KMS-11 (cell line): ENCODE measurements at regions not wholly inside any gene's neighbourhood (a gene's known extent, or its start where the extent isn't known, plus 50 kb on each side); places are given as distances from the start of the nearest gene placed in this dataset.

Experiments used
- H2AFZ ChIP-seq: fragments of 200-600 bp; sonication (generic); 2 replicates; pipeline ENCODE4 v1.6.1; 2016; ENCODE audit warnings: antibody characterized with exemption, mixed run types, low read depth
- H3K27ac ChIP-seq: fragments of 200-600 bp; sonication (generic); 2 replicates; pipeline ENCODE4 v1.6.1; 2016; ENCODE audit warnings: mild to moderate bottlenecking, mixed run types
- H3K27me3 ChIP-seq: fragments of 200-600 bp; sonication (generic); 2 replicates; pipeline ENCODE4 v1.6.1; 2017; ENCODE audit warnings: mild to moderate bottlenecking, low read depth, mixed run types, moderate library complexity; ENCODE audit not compliant: insufficient read depth
- H3K36me3 ChIP-seq: fragments of 200-600 bp; sonication (generic); 2 replicates; pipeline ENCODE4 v1.6.1; 2017; ENCODE audit warnings: mild to moderate bottlenecking, mixed run types; ENCODE audit not compliant: insufficient read depth
- H3K4me1 ChIP-seq: fragments of 200-600 bp; sonication (generic); 2 replicates; pipeline ENCODE4 v1.6.1; 2016; ENCODE audit warnings: mild to moderate bottlenecking, low read depth, mixed run types; ENCODE audit not compliant: poor library complexity, severe bottlenecking
- H3K4me2 ChIP-seq: fragments of 200-600 bp; sonication (generic); 2 replicates; pipeline ENCODE4 v1.7.0; 2016; ENCODE audit warnings: mild to moderate bottlenecking, mixed run types
- H3K4me3 ChIP-seq: fragments of 200-600 bp; sonication (generic); IDR thresholded peaks from 2 replicates; pipeline ENCODE4 v1.6.1; 2017; ENCODE audit warnings: low read depth, low read length, mixed read lengths; ENCODE audit not compliant: insufficient read depth
- H3K79me2 ChIP-seq: fragments of 200-600 bp; sonication (generic); 2 replicates; pipeline ENCODE4 v1.6.1; 2016; ENCODE audit warnings: low read depth, mixed run types; ENCODE audit not compliant: insufficient read depth
- H3K9ac ChIP-seq: fragments of 200-600 bp; sonication (generic); 2 replicates; pipeline ENCODE4 v1.6.1; 2016; ENCODE audit warnings: mild to moderate bottlenecking, mixed run types
- H4K20me1 ChIP-seq: fragments of 200-600 bp; sonication (generic); 2 replicates; pipeline ENCODE4 v1.6.1; 2016; ENCODE audit warnings: mild to moderate bottlenecking, mixed run types; ENCODE audit not compliant: insufficient read depth
- TF ChIP-seq, protein P1 (sequence below): fragments of 200-600 bp; sonication (generic); conservative IDR thresholded peaks from 2 replicates; pipeline ENCODE4 v1.6.1; 2017; ENCODE audit warnings: low read depth, mild to moderate bottlenecking, antibody characterized with exemption, low read length, moderate library complexity, mixed read lengths

DNA sequence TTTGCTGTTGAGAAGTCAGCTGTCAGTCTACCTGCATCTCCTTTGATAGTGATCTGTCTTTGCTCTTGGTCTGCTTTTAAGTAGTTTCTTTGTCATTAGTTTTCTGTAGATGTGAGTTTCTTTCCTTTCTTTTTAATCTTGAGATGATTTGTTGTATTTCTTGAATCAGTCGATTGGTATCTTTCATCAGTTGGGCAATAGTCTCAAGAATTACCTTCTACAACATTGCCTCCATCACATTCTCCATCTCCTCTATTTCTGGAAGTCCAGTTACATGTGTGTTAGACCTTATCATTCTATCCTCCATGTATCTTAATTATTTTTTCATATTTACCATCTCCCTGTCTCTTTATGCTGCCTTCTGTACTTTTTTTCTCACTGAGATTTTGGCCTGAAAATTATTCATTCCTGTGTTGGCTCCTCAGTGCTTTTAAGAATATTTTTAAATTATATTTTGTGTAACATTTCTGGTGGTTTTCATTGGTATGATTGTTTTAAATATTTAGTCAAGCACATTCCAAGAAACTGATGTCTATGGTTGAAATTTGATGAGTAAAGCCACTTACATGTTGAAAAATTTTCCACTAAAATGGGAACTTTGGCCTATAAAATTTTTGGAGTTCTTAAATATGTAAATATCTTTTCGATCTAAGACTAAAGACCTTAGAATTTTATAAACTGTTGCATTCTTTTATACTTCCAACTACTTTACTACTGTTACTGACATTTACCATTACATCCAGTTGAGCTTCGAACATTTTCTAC, 239.5 kb upstream of the MGAT5 start:
- no peak overlapping the region for H3K9ac ChIP-seq
- no peak overlapping the region for H2AFZ ChIP-seq
- H3K36me3 ChIP-seq: no peaks in the 10 kb centered on the region
- H3K4me1 ChIP-seq: no peaks in the 10 kb centered on the region
- no peak overlapping the region for H3K4me2 ChIP-seq
- H3K27ac ChIP-seq: no peak overlapping the region
- no peaks in the 10 kb centered on the region for H3K27me3 ChIP-seq
- no peaks in the 10 kb centered on the region for H3K79me2 ChIP-seq
- TF ChIP-seq, protein P1, sequence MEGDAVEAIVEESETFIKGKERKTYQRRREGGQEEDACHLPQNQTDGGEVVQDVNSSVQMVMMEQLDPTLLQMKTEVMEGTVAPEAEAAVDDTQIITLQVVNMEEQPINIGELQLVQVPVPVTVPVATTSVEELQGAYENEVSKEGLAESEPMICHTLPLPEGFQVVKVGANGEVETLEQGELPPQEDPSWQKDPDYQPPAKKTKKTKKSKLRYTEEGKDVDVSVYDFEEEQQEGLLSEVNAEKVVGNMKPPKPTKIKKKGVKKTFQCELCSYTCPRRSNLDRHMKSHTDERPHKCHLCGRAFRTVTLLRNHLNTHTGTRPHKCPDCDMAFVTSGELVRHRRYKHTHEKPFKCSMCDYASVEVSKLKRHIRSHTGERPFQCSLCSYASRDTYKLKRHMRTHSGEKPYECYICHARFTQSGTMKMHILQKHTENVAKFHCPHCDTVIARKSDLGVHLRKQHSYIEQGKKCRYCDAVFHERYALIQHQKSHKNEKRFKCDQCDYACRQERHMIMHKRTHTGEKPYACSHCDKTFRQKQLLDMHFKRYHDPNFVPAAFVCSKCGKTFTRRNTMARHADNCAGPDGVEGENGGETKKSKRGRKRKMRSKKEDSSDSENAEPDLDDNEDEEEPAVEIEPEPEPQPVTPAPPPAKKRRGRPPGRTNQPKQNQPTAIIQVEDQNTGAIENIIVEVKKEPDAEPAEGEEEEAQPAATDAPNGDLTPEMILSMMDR: no peak
- no peaks in the 10 kb centered on the region for H4K20me1 ChIP-seq
- no peak overlapping the region for H3K4me3 ChIP-seq

DNA sequence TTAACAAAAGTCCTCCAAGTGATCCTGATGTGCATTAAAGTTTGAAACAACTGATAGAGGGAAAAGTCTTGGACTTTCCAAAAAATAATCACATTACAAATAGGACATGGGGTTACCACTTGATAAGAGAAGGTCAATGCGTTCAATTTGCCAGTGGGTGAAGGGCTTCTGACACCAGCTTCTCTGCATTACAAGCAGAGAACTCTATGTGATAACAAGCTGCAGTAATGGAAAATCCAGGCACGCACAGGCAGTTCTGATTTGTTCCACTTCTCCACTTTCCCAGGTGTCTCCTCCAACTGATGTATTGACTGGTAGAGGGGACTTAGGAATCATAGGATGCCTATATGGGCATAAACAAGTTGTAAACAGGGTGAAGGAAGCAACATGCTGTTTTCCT, 234.0 kb upstream of the MGAT5 start:
- Histone ChIP-seq H3K27ac (no peak overlapping the region), H3K79me2 (no peaks in the 10 kb centered on the region), H3K4me2 (no peak overlapping the region), H4K20me1 (no peaks in the 10 kb centered on the region), H3K4me3 (no peak overlapping the region), H3K4me1 (no peaks in the 10 kb centered on the region), H3K9ac (no peak overlapping the region), H2AFZ (no peak overlapping the region), H3K27me3 (no peaks in the 10 kb centered on the region), H3K36me3 (no peaks in the 10 kb centered on the region)
- TF ChIP-seq, protein P1: no peak

GRCh38 chr2:134020608-134021007, 233.3 kb upstream of the MGAT5 start:
- Histone ChIP-seq H3K4me2 (no peak overlapping the region), H2AFZ (no peak overlapping the region)

GRCh38 chr2:134021830-134022524, 231.9 kb upstream of the MGAT5 start:
- H3K9ac ChIP-seq: no peak overlapping the region
- no peak overlapping the region for H3K4me2 ChIP-seq
- H3K4me1 ChIP-seq: no peaks in the 10 kb centered on the region
- H3K27ac ChIP-seq: no peak overlapping the region
- TF ChIP-seq, protein P1: no peak
- H2AFZ ChIP-seq: no peak overlapping the region
- H3K27me3 ChIP-seq: no peaks in the 10 kb centered on the region
- H3K79me2 ChIP-seq: no peaks in the 10 kb centered on the region
- H3K36me3 ChIP-seq: no peaks in the 10 kb centered on the region
- H4K20me1 ChIP-seq: no peaks in the 10 kb centered on the region
- no peak overlapping the region for H3K4me3 ChIP-seq

More at GRCh38 chr2:134020608-134021007, 233.3 kb upstream of the MGAT5 start:
- TF ChIP-seq, protein P1: no peak
- H3K36me3 ChIP-seq: no peaks in the 10 kb centered on the region
- H3K27me3 ChIP-seq: no peaks in the 10 kb centered on the region
- H3K79me2 ChIP-seq: no peaks in the 10 kb centered on the region
- H3K27ac ChIP-seq: no peak overlapping the region
- H4K20me1 ChIP-seq: no peaks in the 10 kb centered on the region
- no peaks in the 10 kb centered on the region for H3K4me1 ChIP-seq
- H3K4me3 ChIP-seq: no peak overlapping the region
- H3K9ac ChIP-seq: no peak overlapping the region
